Amygdala (tissue), 56 donors: ENCODE measurements at regions not wholly inside any gene's neighbourhood (a gene's known extent, or its start where the extent isn't known, plus 50 kb on each side); places are given as distances from the start of the nearest gene placed in this dataset.
"Not testable (repeated sequence)": the region's sequence is repeated elsewhere in the genome, so short reads cannot be mapped to it uniquely, and the experiment has no call there.

Experiments used
- DNase-seq, 56 donors: peaks; one replicate each; lab custom pipeline; 2025; lab: John Stamatoyannopoulos, UW

DNA sequence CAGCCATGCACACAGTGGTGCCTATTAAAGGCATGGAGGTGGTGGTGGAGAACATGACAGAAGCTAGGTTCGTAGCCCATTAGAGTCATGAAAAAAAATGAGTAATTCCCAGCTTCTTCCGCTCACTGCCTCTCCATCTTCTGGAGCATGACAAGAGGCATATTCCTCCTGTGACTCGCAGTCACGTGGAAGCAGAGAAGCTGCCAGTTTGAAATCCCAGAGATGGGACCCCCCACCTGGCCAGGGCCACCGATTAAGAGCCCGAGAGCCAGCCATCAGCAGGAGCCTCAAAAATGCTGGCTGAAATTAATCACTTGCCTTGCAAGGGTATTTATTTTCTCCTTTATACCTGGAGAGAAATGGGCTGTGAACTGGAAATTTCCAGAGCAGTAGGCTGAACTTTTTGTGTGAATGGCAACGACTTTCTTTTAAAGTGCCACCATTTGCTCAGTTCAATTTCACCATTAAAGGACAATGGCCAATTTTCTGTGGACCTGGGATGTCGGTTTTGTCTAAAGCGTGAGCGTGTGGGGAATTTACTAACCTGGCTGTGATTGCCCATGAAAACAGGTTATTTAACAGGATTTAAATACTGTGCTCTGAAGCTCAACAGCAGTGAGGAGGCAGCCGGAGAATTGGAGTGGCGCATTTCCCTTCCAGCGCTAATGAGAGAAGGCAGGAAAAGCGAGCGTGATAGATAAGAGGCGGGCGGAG, 189.7 kb upstream of the SDK2 start:
- no peak for DNase-seq

DNA sequence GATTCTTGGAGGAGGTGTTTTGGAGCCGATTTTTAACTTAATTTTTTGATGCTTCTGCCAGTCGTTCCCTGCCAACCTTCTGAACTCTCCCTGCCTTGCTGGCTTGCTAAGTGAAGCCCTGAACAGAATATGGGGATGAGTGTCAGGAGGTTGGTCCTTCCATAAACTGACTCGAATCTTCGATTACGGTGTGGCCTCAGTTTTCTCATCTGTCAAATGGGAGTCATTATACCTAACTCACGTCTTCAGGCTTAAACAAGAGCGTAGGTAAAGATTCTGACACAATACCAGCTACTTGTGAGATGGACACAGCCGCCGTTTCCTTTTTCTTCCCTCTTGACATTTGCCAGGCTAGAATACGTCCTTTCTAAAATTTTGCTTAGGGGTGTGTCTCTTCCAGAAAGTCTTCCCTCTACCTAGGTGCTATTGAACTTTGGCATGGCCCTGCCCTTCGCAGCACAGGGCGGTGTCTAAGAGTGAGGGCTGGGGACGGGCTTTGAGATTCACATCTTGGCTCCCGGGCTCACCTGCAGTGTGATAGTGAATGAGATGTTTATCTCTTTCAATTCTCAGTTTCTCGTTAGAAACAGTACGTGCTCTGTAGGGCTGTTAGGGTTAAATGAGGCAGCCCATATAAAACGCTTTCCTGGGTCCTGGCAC, 190.6 kb upstream of the SDK2 start:
- no peak for DNase-seq

DNA sequence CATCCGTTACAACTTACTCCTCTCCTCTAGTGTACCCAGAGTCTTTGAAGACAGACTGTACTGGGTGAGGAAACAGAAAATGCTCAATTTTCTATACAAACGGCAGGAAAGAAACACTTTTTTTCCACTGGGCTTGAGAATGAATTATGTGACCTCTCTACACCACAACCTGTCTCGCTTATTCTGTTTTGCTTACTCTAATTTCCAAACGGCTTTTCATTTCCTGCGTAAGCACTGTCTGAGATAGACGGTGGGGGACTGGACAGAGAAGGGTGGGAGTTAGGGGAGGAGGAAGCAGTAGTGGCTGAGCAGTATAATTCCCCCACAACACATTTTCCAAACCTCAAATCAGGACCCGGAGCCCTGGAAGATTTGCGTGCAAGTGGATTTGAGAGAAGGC, 191.4 kb upstream of the SDK2 start:
- DNase-seq = no peak

DNA sequence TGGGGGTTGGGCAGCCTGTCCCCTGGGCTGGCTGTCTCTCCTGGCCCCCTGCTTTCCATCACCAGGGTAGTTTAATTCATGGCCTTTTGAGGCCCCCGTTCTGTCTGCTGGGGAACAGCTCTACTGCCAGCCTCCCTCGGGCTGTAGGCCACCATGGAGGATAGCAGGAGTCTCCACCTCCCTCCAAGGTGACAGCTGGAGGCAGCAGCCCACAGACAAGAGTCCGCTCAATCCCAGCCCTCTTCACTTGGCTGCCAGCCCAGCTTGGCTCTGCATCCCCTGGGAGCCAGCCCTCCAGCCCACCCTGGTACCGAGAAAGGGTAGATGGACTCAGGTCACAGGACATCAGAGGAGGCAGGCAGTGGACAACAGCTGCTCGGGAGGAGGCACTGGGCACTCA, 194.6 kb upstream of the SDK2 start:
- DNase-seq = no peak

DNA sequence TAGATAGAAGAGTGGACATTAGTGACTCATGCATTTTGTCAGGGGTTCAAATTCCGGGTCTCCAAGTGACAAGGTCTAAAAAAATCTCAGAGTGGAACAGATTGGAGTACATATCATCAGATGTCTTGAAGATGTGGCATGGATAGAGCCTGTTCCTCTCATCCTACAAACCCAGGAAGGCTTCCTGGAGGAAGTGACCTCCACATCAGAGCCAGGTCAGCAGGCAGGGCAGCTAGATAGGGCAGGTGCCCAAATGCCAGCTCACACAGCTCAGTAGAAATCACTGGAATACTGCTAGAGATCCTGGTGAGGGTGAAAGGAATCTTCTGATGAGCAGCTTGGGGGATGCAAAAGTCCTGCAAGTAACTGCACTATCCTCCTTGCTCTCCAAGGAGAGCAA, 196.6 kb upstream of the SDK2 start:
- no peak for DNase-seq

DNA sequence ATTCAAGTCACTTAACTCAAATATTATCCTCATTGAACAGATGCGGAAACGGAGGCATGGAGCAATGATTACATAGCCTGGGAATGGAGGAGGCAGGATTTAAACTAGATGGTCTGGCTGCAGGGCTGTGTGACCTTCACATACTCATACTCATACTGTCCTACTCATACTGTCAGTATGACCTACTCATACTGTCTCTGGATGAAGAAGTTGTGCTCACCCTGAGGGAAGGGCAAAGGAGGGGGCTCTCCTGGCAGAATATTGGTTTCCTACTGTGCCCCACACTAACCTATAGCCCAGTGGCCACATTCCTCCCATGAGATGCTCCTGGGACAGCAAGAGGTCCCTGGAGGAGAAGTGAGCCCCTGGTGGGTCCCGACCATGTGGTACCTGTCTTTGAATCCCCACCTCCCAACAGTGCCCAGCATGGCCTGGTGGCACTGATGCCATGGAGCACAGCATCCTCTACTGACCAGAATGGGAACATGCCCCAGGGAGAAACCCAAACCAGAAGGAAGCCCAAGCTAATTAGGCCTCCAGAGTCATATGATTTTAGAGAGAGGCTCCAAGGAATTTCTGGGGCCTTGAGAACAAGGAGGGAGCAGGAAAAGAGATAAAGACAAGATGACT, 197.3 kb upstream of the SDK2 start:
- peak in 2 of 56 donors; percentile 9 to 25 for DNase-seq

DNA sequence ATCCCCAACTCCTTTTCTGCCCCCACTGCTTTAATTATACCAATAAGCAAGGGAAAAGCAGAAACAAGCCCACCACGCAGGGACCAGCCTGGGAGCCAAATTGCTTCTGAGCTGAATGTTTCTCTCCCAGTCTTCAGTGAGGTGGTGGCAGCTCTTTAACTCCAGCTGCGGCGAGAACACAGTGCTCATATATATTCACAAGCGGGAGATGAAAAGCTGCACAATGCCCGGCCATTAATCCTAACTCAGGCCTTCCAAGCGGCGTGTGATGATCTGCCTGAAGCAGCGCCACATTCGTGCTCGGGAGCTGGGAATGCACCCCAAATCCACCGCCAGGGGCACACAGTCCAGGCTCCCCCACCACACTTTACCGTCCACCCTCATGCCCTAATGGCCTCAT, 203.7 kb upstream of the SDK2 start:
- DNase-seq = peak in 1 of 56 donors; percentile 8

DNA sequence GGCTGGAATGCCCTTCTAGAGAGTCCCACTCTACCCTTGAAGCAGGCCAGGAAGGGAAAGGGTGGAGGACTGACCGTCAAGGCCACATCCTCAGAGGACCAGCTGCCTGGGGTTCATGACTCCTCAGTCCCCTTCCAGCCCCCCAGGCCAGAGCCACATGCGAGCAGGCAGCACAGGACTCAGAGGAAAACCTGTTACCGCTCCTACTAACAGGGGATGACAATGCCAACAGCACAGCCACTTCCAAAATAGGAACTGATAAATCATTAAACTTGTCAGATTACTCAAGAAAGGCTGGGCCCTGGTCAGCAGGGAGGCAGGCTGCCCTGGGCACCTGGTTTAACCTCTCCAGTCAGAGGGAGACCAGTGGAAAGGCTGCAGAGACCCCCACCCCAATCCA, 206.2 kb upstream of the SDK2 start:
- DNase-seq = no peak

DNA sequence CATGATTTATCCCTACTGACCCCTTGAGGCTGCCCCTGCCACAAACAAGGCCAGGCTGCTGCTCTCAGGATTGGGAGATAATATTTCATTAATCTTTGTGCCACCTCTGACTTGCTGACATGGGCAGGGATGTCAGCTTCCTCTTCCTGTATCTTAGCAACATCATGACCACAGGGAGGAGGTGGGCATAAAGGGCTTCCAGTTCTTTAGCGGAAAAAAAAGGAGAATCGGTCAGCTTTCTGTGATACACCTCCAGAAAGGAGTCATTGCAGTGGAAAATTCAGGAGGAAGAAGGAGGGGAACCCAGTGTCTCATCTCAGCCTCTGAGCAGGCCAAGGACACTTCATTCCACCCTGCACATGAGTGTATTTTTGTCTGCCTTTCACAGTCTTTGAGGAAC, 206.8 kb upstream of the SDK2 start:
- no peak for DNase-seq

DNA sequence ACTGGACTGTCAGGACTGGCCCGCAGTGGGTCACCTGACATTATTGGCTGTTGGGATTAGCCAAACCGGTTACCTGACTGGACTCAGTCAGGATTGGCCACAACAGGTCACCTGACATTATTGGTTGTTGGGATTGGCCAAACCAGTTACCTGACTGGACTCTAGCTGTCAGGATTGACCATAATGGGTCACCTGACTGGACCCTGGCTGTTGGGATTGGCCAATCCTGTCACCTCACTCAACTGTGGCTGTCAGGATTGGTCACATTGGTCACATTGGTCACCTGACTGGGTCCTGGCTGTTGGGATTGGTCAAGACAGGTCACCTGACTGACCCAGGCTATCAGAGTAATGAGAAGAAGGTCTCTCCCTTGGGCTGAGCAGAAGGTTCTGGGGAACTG, 207.7 kb upstream of the SDK2 start:
- DNase-seq = no peak

DNA sequence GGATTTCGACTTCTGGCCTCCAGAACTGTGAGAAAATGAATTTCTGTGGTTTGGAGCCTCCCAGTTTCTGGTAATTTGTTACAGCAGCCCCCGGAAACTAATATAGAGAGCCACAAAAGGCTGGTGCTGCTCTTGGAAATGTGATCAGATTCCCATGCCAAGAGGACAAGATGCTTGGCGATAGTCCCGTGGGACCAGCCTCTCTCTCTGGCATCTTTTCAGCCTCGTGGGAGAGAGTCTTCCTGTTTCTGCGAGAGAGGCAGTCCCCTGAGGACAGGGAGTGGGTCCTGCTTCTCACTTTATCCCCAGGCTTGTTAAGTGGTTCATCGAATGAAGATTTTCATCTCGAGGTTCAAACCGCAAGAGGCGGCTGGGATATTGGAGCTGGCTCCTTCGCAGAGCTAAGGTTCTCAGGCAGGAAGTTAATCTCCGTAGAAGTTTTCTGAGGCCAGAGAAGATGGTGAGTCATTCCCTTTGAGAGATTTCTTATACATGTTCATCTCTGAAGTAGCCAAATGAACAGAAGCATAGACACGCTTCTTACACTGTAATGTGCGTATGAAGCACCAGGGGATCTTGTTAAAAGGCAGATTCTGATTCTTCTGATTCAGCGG, 211.6 kb upstream of the SDK2 start:
- no peak for DNase-seq

DNA sequence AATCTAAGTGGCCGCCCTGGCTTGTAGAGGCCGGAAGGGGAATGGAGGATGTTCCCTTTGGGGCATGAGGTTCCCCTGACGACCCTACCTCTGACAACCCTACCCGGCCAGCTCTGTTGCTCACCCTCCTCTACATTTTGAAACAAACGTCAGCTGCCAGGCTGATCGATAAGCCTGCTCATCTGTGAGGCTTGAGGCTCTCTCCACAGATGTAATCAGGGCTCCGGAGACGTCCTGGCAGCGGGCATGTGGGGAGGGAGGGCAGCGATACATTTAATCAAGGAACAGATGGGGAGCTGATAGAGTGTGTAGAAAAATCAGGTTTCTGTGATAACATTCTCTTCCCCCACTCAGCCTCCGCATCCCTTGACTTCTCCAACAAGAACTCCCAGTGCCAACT, 212.3 kb upstream of the SDK2 start:
- peak in 8 of 56 donors; percentile 3 to 38 (median 9) for DNase-seq

DNA sequence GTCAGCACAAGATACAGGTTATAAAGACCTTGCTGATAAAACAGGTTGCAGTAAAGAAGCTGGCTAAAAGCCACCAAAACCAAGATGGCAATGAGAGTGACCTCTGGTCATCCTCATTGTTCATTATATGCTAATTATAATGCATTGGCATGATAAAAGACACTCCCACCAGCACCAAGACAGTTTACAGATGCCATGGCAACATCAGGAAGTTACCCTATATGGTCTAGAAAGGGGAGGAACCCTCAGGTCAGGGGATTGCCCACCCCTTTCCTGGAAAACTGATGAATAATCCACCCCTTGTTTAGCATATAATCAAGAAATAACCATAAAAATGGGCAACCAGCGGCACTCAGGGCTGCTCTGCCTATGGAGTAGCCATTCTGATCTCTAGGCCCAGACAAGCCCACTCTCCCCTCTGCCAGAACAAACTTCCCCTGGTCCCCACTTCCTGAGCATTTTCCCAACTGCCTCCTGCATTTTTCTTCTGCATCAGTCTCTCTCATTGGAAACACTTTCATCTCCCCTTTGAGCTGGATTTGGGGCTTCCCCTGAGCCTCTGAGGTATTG, 215.3 kb upstream of the SDK2 start:
- not testable (repeated sequence) for DNase-seq

DNA sequence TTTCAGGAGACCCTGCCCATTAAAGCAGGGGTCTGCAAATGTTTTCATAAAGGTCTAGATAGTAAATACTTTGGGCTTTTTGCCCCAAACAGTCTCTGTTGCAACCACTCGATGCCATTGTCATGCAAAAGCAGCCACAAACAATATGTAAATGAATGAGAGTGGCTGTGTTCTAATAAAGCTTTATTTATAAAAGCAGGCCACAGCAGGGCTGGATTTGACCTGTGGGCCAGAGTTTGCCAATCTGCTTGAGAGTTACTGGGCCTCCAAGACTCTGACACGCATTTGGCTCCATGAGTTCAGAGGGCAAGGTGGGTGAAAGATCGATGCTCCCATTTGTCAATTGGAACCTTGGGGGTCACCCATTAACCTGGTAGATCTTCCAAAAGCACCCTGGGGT, 217.3 kb upstream of the SDK2 start:
- no peak for DNase-seq

DNA sequence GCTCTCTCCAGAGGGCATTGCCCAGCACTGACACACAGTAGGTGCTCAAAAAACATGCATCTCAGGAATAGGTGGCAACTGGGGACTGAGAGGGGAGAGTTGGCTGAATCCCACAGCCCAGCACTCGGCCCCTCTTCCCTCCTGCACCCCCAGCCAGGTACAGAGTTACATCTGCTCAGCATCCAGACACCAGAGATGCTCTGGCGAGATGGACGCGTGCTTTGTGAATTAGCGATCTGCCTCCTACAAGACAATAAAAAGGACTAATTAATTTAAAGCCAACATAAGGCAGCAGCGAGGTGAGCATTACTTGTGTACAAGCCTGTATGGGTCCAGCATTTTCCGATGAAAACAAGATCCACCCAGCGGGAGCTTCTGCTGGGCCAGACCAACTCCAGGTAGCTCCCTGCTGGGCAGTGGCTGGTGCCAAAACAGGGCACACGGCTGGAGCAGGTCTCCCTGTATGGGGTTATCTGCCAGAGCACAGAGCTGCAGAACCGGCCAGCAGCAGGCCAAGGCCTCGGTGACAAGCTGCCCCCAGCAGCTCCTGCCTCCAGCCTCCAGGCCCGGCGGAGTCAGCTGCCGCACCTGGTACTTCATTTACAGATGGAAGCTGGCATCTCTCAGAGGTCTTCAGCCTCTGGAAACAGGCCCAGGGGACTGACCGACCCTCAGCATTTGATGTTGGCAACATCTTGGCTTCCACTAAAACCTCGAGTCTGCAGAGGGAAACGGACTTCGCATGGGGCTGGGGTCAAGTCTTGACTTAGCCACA, 219.7 kb upstream of the SDK2 start:
- DNase-seq = no peak

DNA sequence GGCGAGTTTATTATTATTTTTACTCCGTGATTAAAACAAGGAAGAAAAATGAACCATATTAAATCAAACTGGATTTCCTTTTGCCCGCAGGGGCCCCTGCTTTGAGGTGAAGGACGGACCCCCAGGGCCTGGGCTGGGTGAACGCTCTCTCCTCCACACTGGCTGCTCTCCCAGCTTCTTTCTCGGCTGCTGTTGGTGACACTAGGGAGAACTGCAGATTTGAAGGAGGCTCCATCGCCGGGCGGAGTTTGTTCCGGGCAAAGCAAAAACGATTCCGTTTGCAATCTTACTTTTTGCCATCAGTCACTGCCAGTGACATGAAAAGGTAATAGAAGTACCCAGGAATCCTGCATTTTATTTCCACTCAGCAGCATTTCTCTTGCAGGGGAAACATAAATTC, 221.6 kb upstream of the SDK2 start:
- peak in 8 of 56 donors; percentile 2 to 19 (median 7) for DNase-seq

DNA sequence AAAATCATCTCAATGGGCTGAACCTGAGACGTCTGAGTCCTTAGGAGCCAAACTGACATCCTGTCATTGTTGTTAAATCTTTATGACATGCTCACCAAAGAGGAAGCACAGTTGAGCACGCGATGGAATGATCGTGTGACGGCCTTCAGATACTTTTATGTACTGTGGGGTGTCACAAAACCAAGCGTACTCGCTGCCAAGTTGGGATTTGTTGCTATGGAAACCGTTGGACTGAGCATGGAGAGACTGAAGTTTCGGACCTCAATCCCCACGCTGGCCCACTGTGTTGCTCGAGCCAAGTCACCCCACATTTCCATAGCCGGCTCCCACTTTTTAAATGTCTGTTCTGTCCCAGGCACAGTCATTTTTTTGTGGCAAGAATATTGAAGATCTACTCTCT, 222.8 kb upstream of the SDK2 start:
- DNase-seq = peak in 4 of 56 donors; percentile 4 to 8 (median 7)

DNA sequence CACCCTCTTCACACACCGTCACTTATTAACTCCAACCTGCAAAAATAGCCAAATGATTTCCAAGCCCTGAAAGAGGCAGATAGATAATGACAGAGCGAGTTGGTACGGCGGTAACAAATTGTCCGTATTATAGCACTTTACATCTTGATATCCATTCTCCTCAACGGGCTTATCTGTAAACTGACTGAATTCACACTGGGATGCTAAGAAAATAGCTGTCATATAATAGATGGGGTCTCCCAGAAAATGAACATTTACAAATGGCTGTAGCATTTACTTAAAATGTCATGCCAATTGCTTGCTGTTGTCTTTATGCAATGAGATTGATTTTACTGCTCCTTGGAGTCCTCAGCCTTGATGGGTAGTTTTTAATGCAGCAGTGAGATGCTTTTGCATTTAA, 225.8 kb upstream of the SDK2 start:
- no peak for DNase-seq

DNA sequence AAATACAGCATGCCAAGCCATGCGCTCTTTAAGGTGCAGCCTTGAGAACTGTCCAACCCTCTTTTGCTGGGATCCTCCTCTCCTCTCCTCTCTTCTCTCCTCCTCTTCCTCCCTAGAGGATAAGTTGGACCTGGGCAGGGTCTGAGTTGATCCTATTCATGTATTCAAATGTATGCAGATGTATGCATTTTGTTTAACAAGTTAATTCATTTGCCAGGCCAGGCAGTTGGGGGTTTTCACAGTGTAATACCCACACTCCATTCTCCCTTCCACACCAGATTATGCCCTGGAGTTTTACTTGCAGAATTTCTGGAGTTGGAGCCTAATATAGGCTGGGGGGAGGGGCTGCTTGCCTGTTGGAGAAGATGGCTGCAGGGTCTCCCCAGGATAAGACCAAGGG, 226.2 kb upstream of the SDK2 start:
- no peak for DNase-seq

DNA sequence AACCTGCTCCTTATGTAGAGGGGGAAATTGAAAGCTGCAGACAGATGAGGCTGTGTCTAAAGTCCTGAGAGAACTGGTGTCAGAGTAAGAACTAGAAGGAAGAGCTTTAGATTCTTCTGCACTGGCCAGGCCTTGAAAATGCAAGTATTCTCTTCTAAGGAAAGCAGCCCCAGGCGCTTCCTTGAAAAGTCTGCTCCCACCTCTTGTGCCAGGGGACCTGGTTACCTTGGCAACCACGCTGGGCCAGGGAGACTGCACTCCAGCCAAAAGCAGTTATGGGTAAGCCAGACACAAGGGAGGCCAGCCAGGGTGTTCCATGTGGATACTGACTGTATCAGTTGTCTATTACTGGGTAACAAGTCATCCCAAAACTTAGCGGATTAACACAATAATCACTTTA, 228.6 kb upstream of the SDK2 start:
- DNase-seq = no peak
